Neural crest cell (in vitro differentiated cells): ENCODE measurements at regions not wholly inside any gene's neighbourhood (a gene's known extent, or its start where the extent isn't known, plus 50 kb on each side); places are given as distances from the start of the nearest gene placed in this dataset.

Experiments
- DNase-seq: peaks from one replicate; pipeline ENCODE4 v3.0.0; 2021; ENCODE audit warnings: low read depth, mixed read lengths, low spot score
- H3K27ac Mint-ChIP-seq: one replicate; pipeline ENCODE4 v1.8.0; 2021; ENCODE audit warnings: mild to moderate bottlenecking, mixed read lengths; ENCODE audit not compliant: unreplicated experiment
- H3K27me3 Mint-ChIP-seq: 2 replicates; pipeline ENCODE4 v1.8.0; 2021; ENCODE audit warnings: low read depth, mild to moderate bottlenecking, mixed read lengths
- H3K36me3 Mint-ChIP-seq: 2 replicates; pipeline ENCODE4 v1.8.0; 2021; ENCODE audit warnings: low read depth, mild to moderate bottlenecking, mixed read lengths
- H3K4me1 Mint-ChIP-seq: 2 replicates; pipeline ENCODE4 v1.8.0; 2021; ENCODE audit warnings: mixed read lengths
- H3K4me3 Mint-ChIP-seq: one replicate; pipeline ENCODE4 v1.8.0; 2021; ENCODE audit warnings: mild to moderate bottlenecking, mixed read lengths
- H3K9me3 Mint-ChIP-seq: 2 replicates; pipeline ENCODE4 v1.8.0; 2021; ENCODE audit warnings: mixed read lengths
- TF ChIP-seq, protein P1 (sequence below): fragments of 200-600 bp; sonication (generic); conservative IDR thresholded peaks from 2 replicates; pipeline ENCODE4 v1.5.0; 2021; ENCODE audit warnings: antibody characterized with exemption, mild to moderate bottlenecking

DNA sequence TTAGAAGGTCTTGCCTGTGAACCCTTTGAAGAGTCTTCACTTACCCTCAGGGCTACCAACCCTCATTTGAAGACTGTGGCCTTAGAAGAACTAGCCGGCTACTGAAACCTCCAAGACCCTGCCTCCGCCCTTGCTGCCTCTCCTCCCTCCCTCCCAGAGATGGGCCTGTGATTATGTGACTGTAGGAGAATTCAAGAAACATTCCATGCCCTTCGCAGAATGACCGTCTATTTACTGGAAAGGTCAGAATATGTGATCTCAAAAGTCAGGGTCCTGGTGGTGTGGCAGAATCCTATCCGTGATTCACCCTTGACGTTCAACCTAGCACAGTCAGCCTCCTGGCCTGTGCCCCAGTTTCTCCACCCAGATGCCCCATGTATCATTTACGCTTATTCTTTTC lies 109.6 kb downstream of the CTNND1 start:
- H3K27ac Mint-ChIP-seq, result no peak overlapping the region
- peaks cover 13% of the 10 kb centered on the region for H3K27me3 Mint-ChIP-seq
- H3K4me1 Mint-ChIP-seq, result no peaks in the 10 kb centered on the region
- no peaks in the 10 kb centered on the region for H3K9me3 Mint-ChIP-seq
- H3K36me3 Mint-ChIP-seq, result no peaks in the 10 kb centered on the region
- H3K4me3 Mint-ChIP-seq, result no peak overlapping the region
- TF ChIP-seq, protein P1, sequence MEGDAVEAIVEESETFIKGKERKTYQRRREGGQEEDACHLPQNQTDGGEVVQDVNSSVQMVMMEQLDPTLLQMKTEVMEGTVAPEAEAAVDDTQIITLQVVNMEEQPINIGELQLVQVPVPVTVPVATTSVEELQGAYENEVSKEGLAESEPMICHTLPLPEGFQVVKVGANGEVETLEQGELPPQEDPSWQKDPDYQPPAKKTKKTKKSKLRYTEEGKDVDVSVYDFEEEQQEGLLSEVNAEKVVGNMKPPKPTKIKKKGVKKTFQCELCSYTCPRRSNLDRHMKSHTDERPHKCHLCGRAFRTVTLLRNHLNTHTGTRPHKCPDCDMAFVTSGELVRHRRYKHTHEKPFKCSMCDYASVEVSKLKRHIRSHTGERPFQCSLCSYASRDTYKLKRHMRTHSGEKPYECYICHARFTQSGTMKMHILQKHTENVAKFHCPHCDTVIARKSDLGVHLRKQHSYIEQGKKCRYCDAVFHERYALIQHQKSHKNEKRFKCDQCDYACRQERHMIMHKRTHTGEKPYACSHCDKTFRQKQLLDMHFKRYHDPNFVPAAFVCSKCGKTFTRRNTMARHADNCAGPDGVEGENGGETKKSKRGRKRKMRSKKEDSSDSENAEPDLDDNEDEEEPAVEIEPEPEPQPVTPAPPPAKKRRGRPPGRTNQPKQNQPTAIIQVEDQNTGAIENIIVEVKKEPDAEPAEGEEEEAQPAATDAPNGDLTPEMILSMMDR, result no peak
- DNase-seq, result no peak

DNA sequence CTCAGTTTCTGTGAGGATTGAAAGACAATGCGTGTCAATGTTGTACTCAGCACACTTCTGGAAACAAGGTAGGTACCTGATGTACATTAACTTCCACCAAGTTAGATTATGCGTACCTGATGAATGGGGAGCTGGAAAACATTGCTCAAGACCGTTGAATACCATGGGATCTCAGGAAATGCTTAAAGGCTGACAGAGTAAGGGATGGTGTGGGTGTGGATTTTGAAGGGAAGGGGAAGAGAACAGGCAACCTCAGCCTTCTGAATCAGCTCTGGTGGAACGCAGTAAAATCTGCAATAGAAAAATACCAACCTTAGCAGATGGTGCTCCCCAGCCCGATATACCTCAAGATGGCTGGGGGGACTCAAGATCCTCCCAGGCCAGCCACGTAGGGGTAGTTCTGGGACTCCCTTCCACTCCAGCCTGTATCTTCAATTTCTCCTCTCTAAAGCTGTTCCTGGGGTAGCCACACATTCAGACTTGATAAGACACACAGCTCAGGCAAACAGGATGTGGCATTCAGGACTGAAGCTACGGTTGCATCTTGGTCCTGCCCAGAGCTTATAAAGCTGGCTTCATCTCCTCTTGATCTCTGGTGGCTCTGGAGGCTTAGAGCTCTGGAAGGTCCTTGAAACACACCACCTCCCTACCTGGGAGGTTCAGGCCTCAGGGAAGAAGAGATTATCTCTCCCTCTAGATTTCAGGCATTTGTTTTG lies 111.8 kb downstream of the CTNND1 start:
- H3K36me3 Mint-ChIP-seq, result no peaks in the 10 kb centered on the region
- no peak for DNase-seq
- H3K4me1 Mint-ChIP-seq, result no peaks in the 10 kb centered on the region
- H3K27me3 Mint-ChIP-seq, result peaks cover 17% of the 10 kb centered on the region
- H3K4me3 Mint-ChIP-seq, result no peak overlapping the region
- H3K9me3 Mint-ChIP-seq, result no peaks in the 10 kb centered on the region
- TF ChIP-seq, protein P1, result no peak
- peak overlapping the region; percentile 50 for H3K27ac Mint-ChIP-seq

DNA sequence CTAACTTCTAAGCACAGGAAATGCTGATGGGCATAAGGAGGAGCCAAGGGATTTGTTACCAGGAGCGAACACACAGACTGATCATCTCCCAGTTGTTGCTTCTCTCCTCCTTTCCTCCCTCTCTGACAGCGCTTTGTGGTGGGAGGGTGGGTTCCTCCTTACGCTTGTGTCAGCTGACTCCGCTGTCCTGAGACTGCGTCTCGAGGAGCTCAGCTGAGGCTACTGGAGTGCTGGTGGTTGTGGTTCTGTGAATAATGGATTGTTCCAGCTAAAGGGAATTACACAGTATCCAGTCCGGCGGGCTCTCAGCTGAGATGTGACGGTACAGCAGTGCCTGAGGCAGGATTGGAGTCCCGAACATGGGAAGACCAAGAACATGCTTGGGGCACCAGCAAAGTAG lies 113.4 kb downstream of the CTNND1 start:
- H3K27ac Mint-ChIP-seq, result no peak overlapping the region
- no peak for DNase-seq
- H3K4me1 Mint-ChIP-seq, result no peaks in the 10 kb centered on the region
- no peaks in the 10 kb centered on the region for H3K36me3 Mint-ChIP-seq
- peaks cover 21% of the 10 kb centered on the region for H3K27me3 Mint-ChIP-seq
- no peaks in the 10 kb centered on the region for H3K9me3 Mint-ChIP-seq
- no peak overlapping the region for H3K4me3 Mint-ChIP-seq
- TF ChIP-seq, protein P1, result no peak

DNA sequence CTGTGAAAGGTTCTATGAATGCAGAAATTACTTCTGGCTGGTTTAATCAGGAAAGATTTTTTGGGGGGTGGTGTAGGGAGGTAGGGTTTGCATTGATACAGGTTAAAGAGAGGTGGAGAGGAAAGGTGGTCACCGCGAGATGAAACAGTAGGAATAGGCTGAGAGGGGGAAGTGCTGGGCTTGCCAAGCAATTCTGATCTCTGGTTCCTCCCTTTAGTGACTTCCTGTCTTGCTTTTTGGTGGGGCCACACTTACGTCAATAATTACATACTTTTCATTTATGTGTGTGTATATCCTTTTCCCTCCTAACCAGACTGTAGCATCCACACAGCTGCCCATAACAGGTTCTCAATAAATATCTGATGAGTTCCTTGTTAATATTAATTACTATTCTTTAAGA lies 120.0 kb downstream of the CTNND1 start:
- H3K27me3 Mint-ChIP-seq, result peaks cover 25% of the 10 kb centered on the region
- no peak for DNase-seq
- no peaks in the 10 kb centered on the region for H3K36me3 Mint-ChIP-seq
- TF ChIP-seq, protein P1, result no peak
- no peaks in the 10 kb centered on the region for H3K9me3 Mint-ChIP-seq
- H3K4me3 Mint-ChIP-seq, result no peak overlapping the region
- no peaks in the 10 kb centered on the region for H3K4me1 Mint-ChIP-seq
- H3K27ac Mint-ChIP-seq, result no peak overlapping the region

DNA sequence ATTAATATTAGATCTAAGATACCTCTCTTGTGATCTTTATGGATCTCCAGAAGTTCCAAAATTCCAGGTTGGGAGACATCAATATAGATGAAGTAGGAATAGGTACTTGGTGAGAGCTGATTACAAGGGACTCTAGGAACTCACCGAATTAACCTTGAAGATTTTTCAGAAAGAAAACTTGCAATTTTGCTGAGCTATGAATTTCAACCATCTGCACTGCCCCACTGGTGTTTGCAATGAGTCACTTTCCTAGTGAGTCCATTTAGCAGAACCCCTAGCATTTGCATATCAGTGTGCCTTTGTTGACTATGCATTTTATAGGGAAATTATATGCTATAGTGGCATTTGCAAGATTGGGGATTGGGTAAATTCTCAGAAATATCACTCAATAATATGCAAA lies 122.0 kb downstream of the CTNND1 start:
- Mint-ChIP-seq H3K36me3 (no peaks in the 10 kb centered on the region), H3K4me3 (no peak overlapping the region), H3K27ac (no peak overlapping the region), H3K4me1 (no peaks in the 10 kb centered on the region), H3K27me3 (peaks cover 21% of the 10 kb centered on the region), H3K9me3 (no peaks in the 10 kb centered on the region)
- TF ChIP-seq, protein P1, result no peak
- DNase-seq, result no peak
